ENCODE measurements at regions not wholly inside any gene's neighbourhood (a gene's known extent, or its start where the extent isn't known, plus 50 kb on each side); places are given as distances from the start of the nearest gene placed in this dataset.

DNA sequence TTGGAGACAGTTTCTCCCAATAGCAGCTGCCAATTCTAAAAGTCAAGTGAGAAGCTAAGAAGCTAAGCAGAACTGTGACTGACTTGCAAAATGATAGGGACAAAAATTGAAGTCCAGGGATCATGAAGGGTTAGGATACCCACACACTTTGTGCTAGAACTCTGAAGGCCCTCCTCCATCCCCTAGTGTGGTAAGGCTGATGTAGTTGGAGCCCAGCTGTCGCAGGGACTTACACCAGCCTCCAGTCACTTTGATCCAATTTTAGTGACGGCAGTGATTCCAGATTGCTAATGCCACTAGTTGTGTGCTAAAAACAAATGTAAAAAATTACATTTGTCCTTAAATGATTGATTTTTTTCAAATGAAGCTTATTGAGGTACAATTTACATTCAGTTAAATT lies 742.7 kb upstream of the ZNF608 start:
- no peaks in the 10 kb centered on the region for H3K36me3 Mint-ChIP-seq
- H3K4me1 Mint-ChIP-seq = no peaks in the 10 kb centered on the region
- H3K4me3 Mint-ChIP-seq = no peak overlapping the region
- H3K9me3 Mint-ChIP-seq = peaks cover 0 to 5% (median 0%) of the 10 kb centered on the region in 6 donors
- DNase-seq = no peak
- H3K27me3 Mint-ChIP-seq (ENCODE audit: low read depth in 3 of 3) = peaks cover 0 to 5% (median 3%) of the 10 kb centered on the region in 3 donors
- H3K27ac Mint-ChIP-seq = no peak overlapping the region

- no peaks in the 10 kb centered on the region for H3K4me1 Mint-ChIP-seq
- no peak for DNase-seq
- H3K27ac Mint-ChIP-seq = no peak overlapping the region
- H3K27me3 Mint-ChIP-seq (ENCODE audit: low read depth in 3 of 3) = peaks cover 0 to 5% (median 2%) of the 10 kb centered on the region in 3 donors
- no peak overlapping the region for H3K4me3 Mint-ChIP-seq
- no peaks in the 10 kb centered on the region for H3K36me3 Mint-ChIP-seq
- peaks cover 0 to 5% (median 0%) of the 10 kb centered on the region in 6 donors for H3K9me3 Mint-ChIP-seq
Measured at GRCh38 chr5:125491986-125492492, 745.6 kb upstream of the ZNF608 start.

DNA sequence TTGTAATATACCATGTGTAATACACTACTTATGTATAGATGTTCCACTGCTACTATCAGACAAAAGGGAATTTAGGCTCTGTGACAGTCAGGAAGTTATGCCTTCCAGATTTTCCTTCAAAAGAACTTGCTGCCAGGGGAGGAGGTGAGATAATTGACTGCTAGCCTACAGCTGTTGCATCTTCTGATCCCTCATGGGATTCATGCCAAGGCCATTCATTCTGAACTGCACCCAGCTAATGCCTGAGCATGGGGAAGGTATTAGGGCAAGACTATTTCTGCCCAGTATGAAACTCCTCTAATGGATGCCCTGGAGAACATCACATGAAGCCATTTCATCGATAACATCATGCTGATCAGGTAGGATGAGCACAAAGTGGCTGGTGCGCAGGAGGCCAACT lies 746.5 kb upstream of the ZNF608 start:
- Mint-ChIP-seq H3K9me3 (peaks cover 0 to 4% (median 0%) of the 10 kb centered on the region in 6 donors), H3K4me3 (no peak overlapping the region), H3K36me3 (no peaks in the 10 kb centered on the region), H3K27ac (no peak overlapping the region), H3K27me3 (ENCODE audit: low read depth in 3 of 3) (peaks cover 0 to 5% (median 2%) of the 10 kb centered on the region in 3 donors), H3K4me1 (no peaks in the 10 kb centered on the region)
- no peak for DNase-seq

DNA sequence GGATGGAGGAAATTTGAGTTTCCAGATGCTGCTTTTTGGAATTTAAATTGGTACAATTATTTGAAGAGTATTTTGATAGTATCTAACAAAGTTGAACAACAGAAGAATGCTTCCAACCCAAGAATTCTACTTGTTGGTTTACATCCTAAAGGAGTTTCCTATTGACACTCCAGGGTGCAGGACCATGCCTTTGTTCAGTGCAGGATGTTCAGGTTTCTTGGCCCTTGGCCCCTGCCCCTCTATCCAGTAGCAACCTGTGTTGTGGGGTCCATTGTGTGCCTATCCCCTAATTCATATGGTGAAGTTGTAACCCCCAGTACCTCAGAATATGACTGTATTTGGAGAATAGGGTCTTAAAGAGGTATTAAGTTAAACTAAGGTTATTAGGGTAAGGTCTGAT lies 750.0 kb upstream of the ZNF608 start:
- peaks cover 0 to 3% (median 2%) of the 10 kb centered on the region in 3 donors for H3K27me3 Mint-ChIP-seq (ENCODE audit: low read depth in 3 of 3)
- no peaks in the 10 kb centered on the region for H3K4me1 Mint-ChIP-seq
- no peak overlapping the region for H3K27ac Mint-ChIP-seq
- no peak overlapping the region for H3K4me3 Mint-ChIP-seq
- no peak for DNase-seq
- H3K9me3 Mint-ChIP-seq = no peaks in the 10 kb centered on the region
- H3K36me3 Mint-ChIP-seq = no peaks in the 10 kb centered on the region

GRCh38 chr5:125497651-125498050 lies 751.2 kb upstream of the ZNF608 start:
- no peaks in the 10 kb centered on the region for H3K36me3 Mint-ChIP-seq
- no peaks in the 10 kb centered on the region for H3K4me1 Mint-ChIP-seq
- DNase-seq = no peak
- no peak overlapping the region for H3K27ac Mint-ChIP-seq
- H3K9me3 Mint-ChIP-seq = no peaks in the 10 kb centered on the region
- peaks cover 0 to 3% (median 2%) of the 10 kb centered on the region in 3 donors for H3K27me3 Mint-ChIP-seq (ENCODE audit: low read depth in 3 of 3)
- no peak overlapping the region for H3K4me3 Mint-ChIP-seq

- Mint-ChIP-seq H3K4me1 (no peaks in the 10 kb centered on the region), H3K27ac (no peak overlapping the region), H3K4me3 (no peak overlapping the region), H3K9me3 (no peaks in the 10 kb centered on the region), H3K27me3 (ENCODE audit: low read depth in 3 of 3) (peaks cover 0 to 2% (median 0%) of the 10 kb centered on the region in 3 donors), H3K36me3 (no peaks in the 10 kb centered on the region)
- no peak for DNase-seq
Measured at GRCh38 chr5:125499636-125500332, 753.3 kb upstream of the ZNF608 start.

DNA sequence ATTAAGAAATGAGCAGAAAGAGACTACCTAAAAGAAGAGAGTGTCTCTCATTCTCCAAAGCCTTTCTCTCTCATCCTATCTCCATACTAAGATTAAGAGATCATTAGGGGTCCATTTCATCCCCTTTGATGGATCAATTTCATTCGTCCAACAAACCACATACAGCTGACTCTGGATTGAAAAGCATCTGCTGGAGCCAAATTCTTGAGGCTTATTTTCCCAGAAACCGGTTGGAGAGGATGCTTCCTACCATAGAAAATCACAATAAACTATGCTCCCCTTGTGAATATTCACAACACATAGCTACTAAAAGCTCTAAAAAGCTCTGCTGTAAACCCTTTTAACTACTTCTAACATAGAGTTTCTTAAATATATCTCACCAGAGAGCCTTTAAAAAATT lies 755.0 kb upstream of the ZNF608 start:
- no peak for DNase-seq
- Mint-ChIP-seq H3K9me3 (no peaks in the 10 kb centered on the region), H3K4me1 (no peaks in the 10 kb centered on the region), H3K4me3 (no peak overlapping the region), H3K27ac (no peak overlapping the region), H3K36me3 (no peaks in the 10 kb centered on the region), H3K27me3 (ENCODE audit: low read depth in 3 of 3) (no peaks in the 10 kb centered on the region)

DNA sequence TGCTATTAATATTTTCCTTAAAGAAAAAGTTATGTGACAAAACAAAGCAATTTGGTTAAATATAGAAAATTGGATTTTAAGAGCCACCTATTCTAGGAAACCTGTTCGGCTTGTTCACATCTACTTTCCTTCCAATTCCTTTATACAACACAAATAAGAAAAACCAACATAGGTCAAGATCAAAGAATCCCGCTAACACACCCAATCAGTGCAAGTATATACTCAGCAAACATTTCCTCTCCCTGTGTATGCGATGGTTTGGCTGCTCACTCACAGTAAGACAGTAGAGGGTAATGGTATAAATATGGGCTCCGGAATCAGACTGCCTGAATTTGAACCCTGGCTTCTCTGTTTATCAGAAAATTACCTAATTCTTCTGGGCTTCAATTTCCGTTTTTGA lies 757.5 kb upstream of the ZNF608 start:
- H3K36me3 Mint-ChIP-seq = no peaks in the 10 kb centered on the region
- no peaks in the 10 kb centered on the region for H3K9me3 Mint-ChIP-seq
- no peaks in the 10 kb centered on the region for H3K27me3 Mint-ChIP-seq (ENCODE audit: low read depth in 3 of 3)
- DNase-seq = no peak
- no peaks in the 10 kb centered on the region for H3K4me1 Mint-ChIP-seq
- no peak overlapping the region for H3K4me3 Mint-ChIP-seq
- no peak overlapping the region for H3K27ac Mint-ChIP-seq

GRCh38 chr5:125505115-125505514 lies 758.7 kb upstream of the ZNF608 start:
- H3K9me3 Mint-ChIP-seq = no peaks in the 10 kb centered on the region
- no peak for DNase-seq
- no peak overlapping the region for H3K27ac Mint-ChIP-seq

GRCh38 chr5:125506124-125506523 lies 759.7 kb upstream of the ZNF608 start:
- H3K4me1 Mint-ChIP-seq = no peaks in the 10 kb centered on the region
- no peak for DNase-seq
- no peaks in the 10 kb centered on the region for H3K36me3 Mint-ChIP-seq
- H3K27me3 Mint-ChIP-seq (ENCODE audit: low read depth in 3 of 3) = no peaks in the 10 kb centered on the region
- H3K9me3 Mint-ChIP-seq = no peaks in the 10 kb centered on the region
- H3K27ac Mint-ChIP-seq = no peak overlapping the region
- no peak overlapping the region for H3K4me3 Mint-ChIP-seq

More at GRCh38 chr5:125505115-125505514, 758.7 kb upstream of the ZNF608 start:
- no peaks in the 10 kb centered on the region for H3K27me3 Mint-ChIP-seq (ENCODE audit: low read depth in 3 of 3)
- H3K36me3 Mint-ChIP-seq = no peaks in the 10 kb centered on the region
- H3K4me1 Mint-ChIP-seq = no peaks in the 10 kb centered on the region
- no peak overlapping the region for H3K4me3 Mint-ChIP-seq

GRCh38 chr5:125508225-125508624 lies 761.8 kb upstream of the ZNF608 start:
- Mint-ChIP-seq H3K36me3 (no peaks in the 10 kb centered on the region), H3K4me1 (no peaks in the 10 kb centered on the region), H3K9me3 (no peaks in the 10 kb centered on the region), H3K4me3 (no peak overlapping the region), H3K27me3 (ENCODE audit: low read depth in 3 of 3) (peaks cover 0 to 2% (median 0%) of the 10 kb centered on the region in 3 donors), H3K27ac (no peak overlapping the region)
- DNase-seq = no peak

GRCh38 chr5:125510651-125511050 lies 764.2 kb upstream of the ZNF608 start:
- Mint-ChIP-seq H3K36me3 (no peaks in the 10 kb centered on the region), H3K4me3 (no peak overlapping the region), H3K27ac (no peak overlapping the region), H3K27me3 (ENCODE audit: low read depth in 3 of 3) (peaks cover 0 to 3% (median 0%) of the 10 kb centered on the region in 3 donors), H3K9me3 (no peaks in the 10 kb centered on the region), H3K4me1 (no peaks in the 10 kb centered on the region)
- no peak for DNase-seq

GRCh38 chr5:125517973-125518550 lies 771.6 kb upstream of the ZNF608 start:
- Mint-ChIP-seq H3K4me3 (no peak overlapping the region), H3K27me3 (ENCODE audit: low read depth in 3 of 3) (peaks cover 0 to 2% (median 0%) of the 10 kb centered on the region in 3 donors), H3K36me3 (peaks cover 0 to 4% (median 0%) of the 10 kb centered on the region in 3 donors), H3K27ac (no peak overlapping the region), H3K4me1 (no peaks in the 10 kb centered on the region), H3K9me3 (peaks cover 0 to 13% (median 3%) of the 10 kb centered on the region in 6 donors)
- DNase-seq = no peak

GRCh38 chr5:125521289-125521688 lies 774.9 kb upstream of the ZNF608 start:
- peaks cover 0 to 13% (median 3%) of the 10 kb centered on the region in 6 donors for H3K9me3 Mint-ChIP-seq
- H3K27me3 Mint-ChIP-seq (ENCODE audit: low read depth in 3 of 3) = no peaks in the 10 kb centered on the region
- no peak overlapping the region for H3K27ac Mint-ChIP-seq
- H3K36me3 Mint-ChIP-seq = peaks cover 0 to 4% (median 0%) of the 10 kb centered on the region in 3 donors
- no peak for DNase-seq
- no peaks in the 10 kb centered on the region for H3K4me1 Mint-ChIP-seq
- no peak overlapping the region for H3K4me3 Mint-ChIP-seq
